ENCODE measurements at regions not wholly inside any gene's neighbourhood (a gene's known extent, or its start where the extent isn't known, plus 50 kb on each side); places are given as distances from the start of the nearest gene placed in this dataset.

DNA sequence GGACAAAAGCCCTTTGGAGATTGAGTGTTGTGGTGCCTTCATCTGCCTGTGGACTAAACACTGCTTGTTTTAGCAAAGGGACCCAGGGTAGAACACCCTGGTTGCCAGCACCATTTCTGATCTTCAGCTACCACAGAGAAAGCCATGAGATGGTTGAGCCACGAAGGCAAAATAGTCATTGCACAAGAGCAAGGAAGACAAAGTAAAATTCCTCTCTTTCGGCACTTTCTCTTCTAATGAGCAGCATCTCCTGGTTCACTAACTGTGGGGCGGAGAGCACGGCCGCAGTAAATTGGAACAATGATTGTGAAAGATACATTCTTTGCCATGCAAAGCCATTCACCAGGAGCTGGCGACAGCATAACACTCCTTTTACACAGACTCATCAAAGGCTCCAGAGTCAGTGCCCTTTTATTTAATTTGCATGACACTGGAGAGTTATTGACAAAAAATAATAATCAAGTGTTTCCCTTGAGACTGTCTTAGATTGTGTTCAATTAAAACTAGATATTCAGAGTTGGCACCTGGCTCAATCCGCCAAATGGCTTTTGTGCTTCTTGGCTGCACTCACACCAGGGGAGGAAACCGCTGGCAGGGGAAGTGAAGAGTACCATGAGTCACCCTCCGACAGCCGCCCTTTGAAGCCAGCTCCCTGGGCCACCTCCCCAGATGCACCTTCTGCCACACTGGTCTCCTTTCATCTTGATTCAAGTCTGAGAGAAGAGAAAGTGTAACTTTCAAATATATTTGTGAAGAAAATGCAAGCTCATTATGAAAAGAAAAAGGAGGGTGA is 100.5 kb upstream of the MEIS1 start:
- H3K27ac ChIP-seq (replicated peaks), result no peak overlapping the region
- no peak for DNase-seq (ENCODE audit: low read depth in 1 of 2, low spot score in 1 of 2)
- no peaks in the 10 kb centered on the region for H3K27me3 ChIP-seq (ENCODE audit: insufficient read depth, poor library complexity, severe bottlenecking)
- TF ChIP-seq GABPA (IDR thresholded peaks at IDR 0.05; ENCODE audit: low read depth) (no peak), CTCF (IDR thresholded peaks at IDR 0.05; ENCODE audit: insufficient read depth, low read length) (no peak), SPI1 (IDR thresholded peaks at IDR 0.05; ENCODE audit: borderline replicate concordance, low read depth) (no peak), POLR2AphosphoS5 (IDR thresholded peaks at IDR 0.05; ENCODE audit: low read depth) (no peak)
- TF ChIP-seq, protein P1, sequence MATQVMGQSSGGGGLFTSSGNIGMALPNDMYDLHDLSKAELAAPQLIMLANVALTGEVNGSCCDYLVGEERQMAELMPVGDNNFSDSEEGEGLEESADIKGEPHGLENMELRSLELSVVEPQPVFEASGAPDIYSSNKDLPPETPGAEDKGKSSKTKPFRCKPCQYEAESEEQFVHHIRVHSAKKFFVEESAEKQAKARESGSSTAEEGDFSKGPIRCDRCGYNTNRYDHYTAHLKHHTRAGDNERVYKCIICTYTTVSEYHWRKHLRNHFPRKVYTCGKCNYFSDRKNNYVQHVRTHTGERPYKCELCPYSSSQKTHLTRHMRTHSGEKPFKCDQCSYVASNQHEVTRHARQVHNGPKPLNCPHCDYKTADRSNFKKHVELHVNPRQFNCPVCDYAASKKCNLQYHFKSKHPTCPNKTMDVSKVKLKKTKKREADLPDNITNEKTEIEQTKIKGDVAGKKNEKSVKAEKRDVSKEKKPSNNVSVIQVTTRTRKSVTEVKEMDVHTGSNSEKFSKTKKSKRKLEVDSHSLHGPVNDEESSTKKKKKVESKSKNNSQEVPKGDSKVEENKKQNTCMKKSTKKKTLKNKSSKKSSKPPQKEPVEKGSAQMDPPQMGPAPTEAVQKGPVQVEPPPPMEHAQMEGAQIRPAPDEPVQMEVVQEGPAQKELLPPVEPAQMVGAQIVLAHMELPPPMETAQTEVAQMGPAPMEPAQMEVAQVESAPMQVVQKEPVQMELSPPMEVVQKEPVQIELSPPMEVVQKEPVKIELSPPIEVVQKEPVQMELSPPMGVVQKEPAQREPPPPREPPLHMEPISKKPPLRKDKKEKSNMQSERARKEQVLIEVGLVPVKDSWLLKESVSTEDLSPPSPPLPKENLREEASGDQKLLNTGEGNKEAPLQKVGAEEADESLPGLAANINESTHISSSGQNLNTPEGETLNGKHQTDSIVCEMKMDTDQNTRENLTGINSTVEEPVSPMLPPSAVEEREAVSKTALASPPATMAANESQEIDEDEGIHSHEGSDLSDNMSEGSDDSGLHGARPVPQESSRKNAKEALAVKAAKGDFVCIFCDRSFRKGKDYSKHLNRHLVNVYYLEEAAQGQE (IDR thresholded peaks at IDR 0.05; ENCODE audit: insufficient replicate concordance, low read depth), result no peak
- no peak overlapping the region for H3K4me3 ChIP-seq (replicated peaks; ENCODE audit: insufficient read depth, low read length)

DNA sequence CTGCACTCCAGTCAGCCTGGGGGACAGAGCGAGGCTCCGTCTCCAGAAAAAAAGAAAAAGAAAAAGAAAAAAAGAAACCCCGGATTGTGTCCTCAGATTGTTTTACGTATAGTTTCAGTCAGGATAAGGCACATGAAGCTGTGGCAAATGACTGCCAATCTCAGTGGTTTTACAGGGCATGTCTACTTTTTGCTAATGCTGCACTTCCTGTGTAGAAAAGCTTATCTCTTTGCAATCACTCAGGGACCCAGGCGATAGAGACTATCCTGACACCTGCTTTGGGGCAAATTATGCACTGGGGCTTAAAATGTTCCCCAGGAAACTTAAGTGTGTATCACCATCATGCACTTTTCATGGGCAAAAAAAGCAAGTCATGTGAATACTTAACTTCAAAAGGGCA is 103.7 kb upstream of the MEIS1 start:
- no peak for TF ChIP-seq POLR2AphosphoS5 (IDR thresholded peaks at IDR 0.05; ENCODE audit: low read depth)
- TF ChIP-seq, protein P1 (IDR thresholded peaks at IDR 0.05; ENCODE audit: insufficient replicate concordance, low read depth), result no peak
- no peak for TF ChIP-seq SPI1 (IDR thresholded peaks at IDR 0.05; ENCODE audit: borderline replicate concordance, low read depth)
- TF ChIP-seq CTCF (IDR thresholded peaks at IDR 0.05; ENCODE audit: insufficient read depth, low read length), result no peak
- TF ChIP-seq GABPA (IDR thresholded peaks at IDR 0.05; ENCODE audit: low read depth), result no peak
- DNase-seq (ENCODE audit: low read depth in 1 of 2, low spot score in 1 of 2), result no peak
- Histone ChIP-seq H3K27me3 (ENCODE audit: insufficient read depth, poor library complexity, severe bottlenecking) (no peaks in the 10 kb centered on the region), H3K4me3 (replicated peaks; ENCODE audit: insufficient read depth, low read length) (no peak overlapping the region), H3K27ac (replicated peaks) (no peak overlapping the region)

DNA sequence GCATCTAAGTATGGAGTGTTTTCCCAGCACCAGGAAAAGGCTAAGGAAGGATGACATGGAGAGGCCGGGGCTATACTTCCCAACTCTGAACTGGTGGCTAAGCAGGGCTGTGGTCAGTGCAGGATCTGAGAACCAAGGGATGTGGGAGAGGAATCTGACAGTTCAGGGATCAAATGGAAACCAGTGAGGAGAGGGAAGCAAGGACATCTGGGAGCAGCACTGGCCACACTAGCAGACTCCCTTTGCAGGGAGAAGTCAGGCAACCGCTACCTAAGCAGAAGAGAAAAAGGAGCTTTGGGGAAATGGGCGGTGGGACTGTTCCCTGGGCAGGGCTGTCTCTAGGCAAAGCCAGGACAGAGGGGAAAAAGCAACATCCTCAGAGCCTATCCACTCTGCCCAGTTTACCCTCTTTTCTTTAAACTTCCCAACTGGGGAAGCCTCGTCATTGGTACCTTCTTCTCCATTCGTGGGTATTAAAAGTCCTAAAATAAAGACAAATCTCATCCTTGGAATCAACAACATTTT is 105.8 kb upstream of the MEIS1 start:
- TF ChIP-seq POLR2AphosphoS5 (IDR thresholded peaks at IDR 0.05; ENCODE audit: low read depth), result no peak
- no peak for TF ChIP-seq GABPA (IDR thresholded peaks at IDR 0.05; ENCODE audit: low read depth)
- no peak for TF ChIP-seq CTCF (IDR thresholded peaks at IDR 0.05; ENCODE audit: insufficient read depth, low read length)
- TF ChIP-seq, protein P1 (IDR thresholded peaks at IDR 0.05; ENCODE audit: insufficient replicate concordance, low read depth), result no peak
- TF ChIP-seq SPI1 (IDR thresholded peaks at IDR 0.05; ENCODE audit: borderline replicate concordance, low read depth), result no peak
- no peak for DNase-seq (ENCODE audit: low read depth in 1 of 2, low spot score in 1 of 2)
- Histone ChIP-seq H3K4me3 (replicated peaks; ENCODE audit: insufficient read depth, low read length) (no peak overlapping the region), H3K27me3 (ENCODE audit: insufficient read depth, poor library complexity, severe bottlenecking) (no peaks in the 10 kb centered on the region), H3K27ac (replicated peaks) (no peak overlapping the region)

All from HL-60 (cell line).